ENCODE measurements at regions not wholly inside any gene's neighbourhood (a gene's known extent, or its start where the extent isn't known, plus 50 kb on each side); places are given as distances from the start of the nearest gene placed in this dataset.
"Not testable (repeated sequence)": the region's sequence is repeated elsewhere in the genome, so short reads cannot be mapped to it uniquely, and the experiment has no call there.

- DNase-seq: no peak
These were observed 95.0 kb upstream of the TBX5 start for GRCh38 chr12:114500775-114501473.

GRCh38 chr12:114500131-114500530, 94.2 kb upstream of the TBX5 start:
- no peak for DNase-seq

GRCh38 chr12:114499338-114499737, 93.4 kb upstream of the TBX5 start:
- DNase-seq: no peak

GRCh38 chr12:114491916-114492315, 86.0 kb upstream of the TBX5 start:
- DNase-seq: no peak

- not testable (repeated sequence) for DNase-seq
These were observed 79.0 kb upstream of the TBX5 start for GRCh38 chr12:114484822-114485459.

GRCh38 chr12:114483996-114484395, 78.1 kb upstream of the TBX5 start:
- no peak for DNase-seq

- no peak for DNase-seq
These were observed 75.2 kb upstream of the TBX5 start for GRCh38 chr12:114481200-114481535.

GRCh38 chr12:114480337-114481199, 74.6 kb upstream of the TBX5 start:
- no peak for DNase-seq

- no peak for DNase-seq
These were observed 73.9 kb upstream of the TBX5 start for GRCh38 chr12:114479831-114480230.

- no peak for DNase-seq
These were observed 72.9 kb upstream of the TBX5 start for GRCh38 chr12:114478865-114479264.

GRCh38 chr12:114477989-114478395, 72.0 kb upstream of the TBX5 start:
- no peak for DNase-seq

- DNase-seq: peak in 1 of 2 experiments; percentile 12
These were observed 70.2 kb upstream of the TBX5 start for GRCh38 chr12:114476159-114476558.

- no peak for DNase-seq
These were observed 67.8 kb upstream of the TBX5 start for GRCh38 chr12:114473717-114474116.

GRCh38 chr12:114473018-114473417, 67.1 kb upstream of the TBX5 start:
- no peak for DNase-seq

GRCh38 chr12:114457620-114458019, 51.7 kb upstream of the TBX5 start:
- no peak for DNase-seq

Measured in AML-193 (cell line).